Smooth muscle cell (in vitro differentiated cells): ENCODE measurements at regions not wholly inside any gene's neighbourhood (a gene's known extent, or its start where the extent isn't known, plus 50 kb on each side); places are given as distances from the start of the nearest gene placed in this dataset.

Experiments used
- DNase-seq: peaks from one replicate; lab custom pipeline; 2025; ENCODE audit not compliant: unreplicated experiment; lab: John Stamatoyannopoulos, UW
- H2AFZ ChIP-seq: fragments of 200-600 bp; sonication (generic); 2 replicates; pipeline ENCODE4 v1.6.0; 2016; ENCODE audit warnings: antibody characterized with exemption, low read depth, mild to moderate bottlenecking
- H3F3A ChIP-seq: fragments of 200-600 bp; sonication (generic); 2 replicates; pipeline ENCODE4 v1.6.0; 2017; ENCODE audit warnings: antibody characterized with exemption, low read depth
- H3K27ac ChIP-seq: fragments of 200-600 bp; sonication (generic); 2 replicates; pipeline ENCODE4 v1.5.1; 2016; ENCODE audit warnings: low read depth, mild to moderate bottlenecking
- H3K27me3 ChIP-seq: fragments of 200-600 bp; sonication (generic); 2 replicates; pipeline ENCODE4 v1.6.1; 2016; ENCODE audit warnings: low read depth, mild to moderate bottlenecking
- H3K36me3 ChIP-seq: fragments of 200-600 bp; sonication (generic); 2 replicates; pipeline ENCODE4 v1.5.1; 2016; ENCODE audit warnings: low read depth
- H3K4me1 ChIP-seq: fragments of 200-600 bp; sonication (generic); 2 replicates; pipeline ENCODE4 v1.5.1; 2016; ENCODE audit warnings: low read depth
- H3K4me2 ChIP-seq: fragments of 200-600 bp; sonication (generic); 2 replicates; pipeline ENCODE4 v1.6.0; 2016; ENCODE audit warnings: mild to moderate bottlenecking
- H3K4me3 ChIP-seq: fragments of 200-600 bp; sonication (generic); 2 replicates; pipeline ENCODE4 v1.5.1; 2016; ENCODE audit warnings: mild to moderate bottlenecking
- H3K79me2 ChIP-seq: fragments of 200-600 bp; sonication (generic); 2 replicates; pipeline ENCODE4 v1.6.0; 2016; ENCODE audit warnings: low read depth, mild to moderate bottlenecking
- H3K9ac ChIP-seq: fragments of 200-600 bp; sonication (generic); 2 replicates; pipeline ENCODE4 v1.6.0; 2016; ENCODE audit warnings: low read depth
- H3K9me3 ChIP-seq: fragments of 200-600 bp; sonication (generic); replicated peaks from 2 replicates; pipeline ENCODE4 v1.5.1; 2016; ENCODE audit warnings: low read depth
- H4K20me1 ChIP-seq: fragments of 200-600 bp; sonication (generic); 2 replicates; pipeline ENCODE4 v1.6.0; 2016; ENCODE audit warnings: low read depth
- CTCF ChIP-seq: fragments of 200-600 bp; sonication (generic); IDR thresholded peaks from 2 replicates; pipeline ENCODE4 v1.5.1; 2017; ENCODE audit warnings: borderline replicate concordance, mild to moderate bottlenecking, antibody characterized with exemption; ENCODE audit not compliant: insufficient read depth, poor library complexity, severe bottlenecking
- WGBS: methylation state at CpG from one replicate; pipeline ENCODE4 v1.1.7; 2016; ENCODE audit warnings: low lambda C conversion rate; 5-methylcytosine and 5-hydroxymethylcytosine counted together

DNA sequence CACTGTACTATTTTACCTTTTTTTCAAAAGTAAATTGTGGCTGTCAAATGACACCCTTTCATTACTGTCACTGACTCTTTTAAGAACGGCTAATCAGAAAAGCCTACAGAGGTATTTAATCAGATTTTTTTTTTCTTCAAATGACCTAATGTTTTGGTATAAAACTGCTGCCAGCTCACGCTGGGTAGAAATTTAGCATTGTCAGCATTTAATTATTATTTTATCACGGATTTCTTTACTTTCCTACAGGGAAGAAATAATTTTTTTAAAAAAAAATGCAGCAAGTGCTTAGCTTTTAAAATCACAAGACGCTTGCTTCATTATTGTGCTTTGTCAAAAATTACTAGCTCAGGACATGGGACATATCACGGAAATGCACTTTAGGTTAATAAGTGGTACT lies 149.1 kb upstream of the FOXN3 start:
- Histone ChIP-seq H3K4me3 (no peak overlapping the region), H3K4me2 (no peak overlapping the region), H3K36me3 (no peaks in the 10 kb centered on the region), H3K27ac (no peak overlapping the region), H4K20me1 (no peaks in the 10 kb centered on the region), H3K4me1 (no peaks in the 10 kb centered on the region), H3F3A (no peaks in the 10 kb centered on the region), H3K27me3 (no peaks in the 10 kb centered on the region), H3K9ac (no peak overlapping the region), H3K9me3 (no peaks in the 10 kb centered on the region), H3K79me2 (no peaks in the 10 kb centered on the region), H2AFZ (no peak overlapping the region)
- WGBS = 89% methylated on average over 5 of the region's 5 CpGs
- TF ChIP-seq CTCF = no peak
- DNase-seq = no peak

- Histone ChIP-seq H2AFZ (no peak overlapping the region), H3K4me1 (no peaks in the 10 kb centered on the region), H3K36me3 (no peaks in the 10 kb centered on the region), H3K9ac (no peak overlapping the region), H3K4me2 (no peak overlapping the region), H3K27ac (no peak overlapping the region), H3F3A (no peaks in the 10 kb centered on the region), H3K9me3 (no peaks in the 10 kb centered on the region), H3K79me2 (no peaks in the 10 kb centered on the region), H4K20me1 (no peaks in the 10 kb centered on the region), H3K4me3 (no peak overlapping the region), H3K27me3 (no peaks in the 10 kb centered on the region)
- DNase-seq = no peak
- no peak for TF ChIP-seq CTCF
- 92% methylated on average over 5 of the region's 5 CpGs for WGBS
Measured at GRCh38 chr14:89565607-89566006, 148.6 kb upstream of the FOXN3 start.

DNA sequence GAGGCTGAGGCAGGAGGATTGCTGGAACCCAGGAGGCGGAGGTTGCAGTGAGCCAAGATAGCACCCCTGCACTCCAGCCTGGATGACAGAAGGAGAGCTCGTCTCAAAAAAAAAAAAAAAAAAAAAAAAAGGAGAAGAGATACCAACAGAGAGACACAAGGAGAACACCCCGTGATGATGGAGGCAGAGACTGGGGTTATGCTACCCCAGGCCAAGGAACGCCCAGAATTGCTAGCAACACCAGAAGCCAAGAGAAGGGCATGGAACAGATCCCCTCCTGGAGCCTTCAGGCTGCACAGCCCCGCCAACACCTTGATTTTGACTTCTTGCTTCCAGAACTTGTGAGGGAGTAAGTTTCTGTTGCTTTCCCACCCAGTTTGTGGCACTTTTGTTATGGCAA lies 148.0 kb upstream of the FOXN3 start:
- Histone ChIP-seq H3F3A (no peaks in the 10 kb centered on the region), H4K20me1 (no peaks in the 10 kb centered on the region), H3K27me3 (no peaks in the 10 kb centered on the region), H3K4me3 (no peak overlapping the region), H3K9me3 (no peaks in the 10 kb centered on the region), H3K9ac (no peak overlapping the region), H3K27ac (no peak overlapping the region), H3K4me2 (no peak overlapping the region), H3K79me2 (no peaks in the 10 kb centered on the region), H2AFZ (no peak overlapping the region), H3K36me3 (no peaks in the 10 kb centered on the region), H3K4me1 (no peaks in the 10 kb centered on the region)
- DNase-seq = no peak
- TF ChIP-seq CTCF = no peak
- 96% methylated on average over 5 of the region's 5 CpGs for WGBS

DNA sequence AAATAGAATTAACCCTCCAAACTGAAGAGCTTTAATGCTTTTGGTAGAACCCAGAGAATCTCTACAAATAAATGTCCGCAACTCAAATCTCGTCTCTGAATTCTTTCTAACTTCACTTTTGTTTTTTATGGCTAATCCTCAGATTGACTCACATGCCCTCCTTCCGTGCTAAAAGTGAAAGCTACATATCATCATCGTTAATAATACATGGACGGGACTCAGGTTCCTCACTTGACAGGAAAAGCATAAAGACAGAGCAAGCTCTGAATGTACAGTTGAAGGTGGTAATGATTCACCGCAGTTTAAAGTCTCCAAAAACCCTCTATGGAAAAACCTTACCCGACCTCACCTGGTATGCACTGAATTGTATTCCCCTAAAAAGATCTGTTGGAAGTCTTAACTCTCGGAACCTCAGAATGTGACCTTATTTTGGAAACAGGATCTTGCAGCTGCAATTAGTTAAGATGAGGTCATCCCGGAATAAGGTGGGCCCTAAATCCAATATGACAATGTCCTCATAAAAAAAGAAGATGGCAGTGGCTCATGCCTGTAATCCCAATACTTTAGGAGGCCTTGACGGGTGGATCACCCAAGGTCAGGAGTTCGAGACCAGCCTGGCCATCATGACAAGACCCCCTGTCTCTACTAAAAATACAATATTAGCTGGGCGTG lies 147.4 kb upstream of the FOXN3 start:
- TF ChIP-seq CTCF = no peak
- Histone ChIP-seq H3K9ac (no peak overlapping the region), H3K4me1 (no peaks in the 10 kb centered on the region), H3K79me2 (no peaks in the 10 kb centered on the region), H3K9me3 (no peaks in the 10 kb centered on the region), H3K4me3 (no peak overlapping the region), H3K36me3 (no peaks in the 10 kb centered on the region), H3F3A (no peaks in the 10 kb centered on the region), H2AFZ (no peak overlapping the region), H3K27me3 (no peaks in the 10 kb centered on the region), H4K20me1 (no peaks in the 10 kb centered on the region), H3K4me2 (no peak overlapping the region), H3K27ac (no peak overlapping the region)
- WGBS = 89% methylated on average over 12 of the region's 12 CpGs
- no peak for DNase-seq
